Kidney (tissue), 13 donors: ENCODE measurements at regions not wholly inside any gene's neighbourhood (a gene's known extent, or its start where the extent isn't known, plus 50 kb on each side); places are given as distances from the start of the nearest gene placed in this dataset.

Source experiments
- DNase-seq, 5 donors: peaks; one replicate each; pipeline ENCODE4 v3.0.0-alpha.2; 2013 to 2020
- FAIRE-seq: peaks from 2 replicates; lab custom pipeline; 2012; peaks lifted over from hg19 to GRCh38; lab: Jason Lieb, UNC
- H3K27ac ChIP-seq, 2 donors: one replicate each; pipeline ENCODE4 v1.7.0; 2013; ENCODE audit warnings: low read depth in 2 of 2, low read length in 2 of 2, inconsistent platforms in 1 of 2
- H3K27me3 ChIP-seq: one replicate; pipeline ENCODE4 v1.7.1; 2013; ENCODE audit warnings: low read length, inconsistent platforms; ENCODE audit not compliant: control insufficient read depth, insufficient read depth
- H3K36me3 ChIP-seq, 3 donors: one replicate each; pipeline versions ENCODE4 v1.7.0 to v1.7.1; 2013; ENCODE audit warnings: low read length in 3 of 3, control low read depth in 1 of 3, inconsistent platforms in 1 of 3; ENCODE audit not compliant: insufficient read depth in 3 of 3, control insufficient read depth in 2 of 3
- H3K4me1 ChIP-seq, 3 donors: one replicate each; pipeline versions ENCODE4 v1.7.0 to v1.7.1; 2013; ENCODE audit warnings: low read length in 3 of 3, inconsistent platforms in 1 of 3, low read depth in 1 of 3; ENCODE audit not compliant: control insufficient read depth in 2 of 3, insufficient read depth in 2 of 3
- H3K4me3 ChIP-seq, 3 donors: one replicate each; pipeline versions ENCODE4 v1.7.0 to v1.8.1; 2013; ENCODE audit warnings: low read length in 3 of 3, control low read depth in 1 of 3, inconsistent platforms in 1 of 3
- H3K9ac ChIP-seq, 3 donors: one replicate each; pipeline versions ENCODE4 v1.7.0 to v1.7.1; 2013; ENCODE audit warnings: low read length in 3 of 3, control low read depth in 1 of 3, inconsistent platforms in 1 of 3
- H3K9me3 ChIP-seq, 3 donors: one replicate each; pipeline versions ENCODE4 v1.7.0 to v1.7.1; 2013; ENCODE audit warnings: low read length in 3 of 3, control low read depth in 1 of 3, inconsistent platforms in 1 of 3; ENCODE audit not compliant: control insufficient read depth in 2 of 3, insufficient read depth in 1 of 3
- intact Hi-C: fragments of 100-400 bp; cut with DNase I; formaldehyde crosslinking; loops from one replicate; pipeline ENCODE4 v1.11.1; 2022
- TF ChIP-seq, protein P1 (sequence below): IDR thresholded peaks from 3 replicates; pipeline ENCODE4 v1.5.1; 2012; ENCODE audit warnings: mild to moderate bottlenecking, moderate library complexity, borderline replicate concordance; ENCODE audit not compliant: insufficient read depth; ENCODE audit errors: extremely low read depth
- donor health status: control.
- donor health status: control.
- donor health status: control.
- donor health status: control.
- donor health status: control.
- donor health status: DM: yes; HTN: yes; CAD: no.
- donor health status: Normal renal cell carcinoma (clear cell type).

DNA sequence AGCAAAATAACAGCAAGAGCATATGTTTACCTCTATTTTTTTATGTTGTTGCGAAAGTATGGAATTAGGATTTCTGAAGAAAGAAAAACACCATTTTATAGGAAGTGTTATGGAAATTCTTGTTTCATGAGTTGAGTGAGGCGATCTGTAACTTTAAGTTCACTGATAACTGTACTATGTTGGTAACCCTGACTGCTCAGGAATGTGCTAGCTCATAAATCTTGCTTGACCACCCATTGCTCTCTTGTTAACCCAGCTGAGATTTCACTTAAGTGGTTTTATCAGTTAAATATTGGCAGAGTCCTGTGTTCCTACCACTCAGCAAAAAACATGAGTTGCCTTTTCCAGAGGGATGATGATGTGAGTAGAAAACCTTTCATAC, 91.1 kb upstream of the STARD4 start:
- Histone ChIP-seq H3K4me1 (peaks cover 4 to 9% (median 9%) of the 10 kb centered on the region in 3 donors), H3K36me3 (no peaks in the 10 kb centered on the region), H3K9ac (no peak overlapping the region), H3K27ac (peak overlapping the region in 1 of 2 donors; percentile 33), H3K9me3 (no peaks in the 10 kb centered on the region), H3K4me3 (no peak overlapping the region), H3K27me3 (no peaks in the 10 kb centered on the region)
- intact Hi-C loops = no loop called here
- TF ChIP-seq, protein P1, sequence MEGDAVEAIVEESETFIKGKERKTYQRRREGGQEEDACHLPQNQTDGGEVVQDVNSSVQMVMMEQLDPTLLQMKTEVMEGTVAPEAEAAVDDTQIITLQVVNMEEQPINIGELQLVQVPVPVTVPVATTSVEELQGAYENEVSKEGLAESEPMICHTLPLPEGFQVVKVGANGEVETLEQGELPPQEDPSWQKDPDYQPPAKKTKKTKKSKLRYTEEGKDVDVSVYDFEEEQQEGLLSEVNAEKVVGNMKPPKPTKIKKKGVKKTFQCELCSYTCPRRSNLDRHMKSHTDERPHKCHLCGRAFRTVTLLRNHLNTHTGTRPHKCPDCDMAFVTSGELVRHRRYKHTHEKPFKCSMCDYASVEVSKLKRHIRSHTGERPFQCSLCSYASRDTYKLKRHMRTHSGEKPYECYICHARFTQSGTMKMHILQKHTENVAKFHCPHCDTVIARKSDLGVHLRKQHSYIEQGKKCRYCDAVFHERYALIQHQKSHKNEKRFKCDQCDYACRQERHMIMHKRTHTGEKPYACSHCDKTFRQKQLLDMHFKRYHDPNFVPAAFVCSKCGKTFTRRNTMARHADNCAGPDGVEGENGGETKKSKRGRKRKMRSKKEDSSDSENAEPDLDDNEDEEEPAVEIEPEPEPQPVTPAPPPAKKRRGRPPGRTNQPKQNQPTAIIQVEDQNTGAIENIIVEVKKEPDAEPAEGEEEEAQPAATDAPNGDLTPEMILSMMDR = no peak
- DNase-seq = peak in 3 of 5 donors; percentile 42 to 85 (median 85)
- no peak for FAIRE-seq

DNA sequence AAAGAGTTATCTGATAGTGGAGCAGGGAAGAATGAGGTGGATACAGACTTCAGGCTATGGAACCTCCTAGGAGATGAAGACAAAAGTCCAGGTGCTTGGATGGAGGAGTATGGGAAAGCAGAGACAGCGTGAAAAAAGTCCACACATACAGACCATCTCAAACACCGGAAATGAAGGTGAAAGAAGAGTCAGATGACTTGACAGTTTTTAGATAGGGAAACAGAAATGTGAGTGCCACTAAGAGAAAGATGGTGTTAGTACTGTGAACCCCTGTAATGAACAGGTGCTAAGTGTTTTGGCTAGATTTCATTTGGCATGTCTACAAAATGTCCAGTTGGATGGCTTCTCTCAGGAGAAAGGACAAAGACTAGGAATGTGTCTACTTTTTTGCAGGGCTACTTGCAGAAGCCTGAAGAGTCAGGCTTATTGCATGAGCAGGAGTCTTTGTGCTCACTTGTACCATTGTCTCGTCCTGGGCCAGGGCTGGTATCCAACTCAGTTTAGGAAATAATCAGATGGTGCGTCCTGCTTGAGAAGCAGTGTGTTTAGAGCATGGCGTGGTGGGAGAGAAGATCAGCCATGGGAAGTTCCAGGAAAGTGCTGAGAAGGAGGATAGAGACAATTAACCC, 90.6 kb upstream of the STARD4 start:
- no peaks in the 10 kb centered on the region for H3K27me3 ChIP-seq
- no peak for FAIRE-seq
- TF ChIP-seq, protein P1 = no peak
- no peak overlapping the region for H3K9ac ChIP-seq
- no peaks in the 10 kb centered on the region for H3K36me3 ChIP-seq
- peak overlapping the region in 1 of 2 donors; percentile 33 for H3K27ac ChIP-seq
- DNase-seq = peak in 1 of 5 donors; percentile 12
- intact Hi-C loops = no loop called here
- peaks cover 4 to 9% (median 9%) of the 10 kb centered on the region in 3 donors for H3K4me1 ChIP-seq
- H3K9me3 ChIP-seq = no peaks in the 10 kb centered on the region
- H3K4me3 ChIP-seq = no peak overlapping the region

DNA sequence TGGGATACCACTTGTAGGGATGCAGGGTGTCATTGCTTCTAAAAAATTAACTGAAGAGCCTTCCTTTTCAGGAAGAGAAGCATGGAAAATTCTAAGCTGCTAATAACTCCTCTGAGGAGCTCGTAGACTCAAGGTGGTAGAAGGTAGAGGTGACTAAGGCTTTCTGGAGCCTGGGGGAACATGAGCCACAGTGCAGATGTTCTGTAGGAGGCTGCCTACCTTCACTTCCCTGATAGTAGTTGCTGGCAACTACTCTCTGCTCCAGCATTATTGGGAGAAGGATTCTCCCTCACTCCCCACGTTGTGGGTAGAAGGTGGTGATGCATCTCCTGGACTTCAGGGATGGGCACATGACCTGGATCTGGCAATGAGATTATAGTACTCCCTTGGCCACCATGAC, 86.7 kb upstream of the STARD4 start:
- FAIRE-seq (no peak), DNase-seq (no peak)
- intact Hi-C loops = no loop called here
- TF ChIP-seq, protein P1 = no peak
- Histone ChIP-seq H3K27ac (no peak overlapping the region), H3K9me3 (no peaks in the 10 kb centered on the region), H3K27me3 (no peaks in the 10 kb centered on the region), H3K4me3 (no peak overlapping the region), H3K4me1 (peaks cover 4 to 9% (median 5%) of the 10 kb centered on the region in 3 donors), H3K36me3 (no peaks in the 10 kb centered on the region), H3K9ac (no peak overlapping the region)

DNA sequence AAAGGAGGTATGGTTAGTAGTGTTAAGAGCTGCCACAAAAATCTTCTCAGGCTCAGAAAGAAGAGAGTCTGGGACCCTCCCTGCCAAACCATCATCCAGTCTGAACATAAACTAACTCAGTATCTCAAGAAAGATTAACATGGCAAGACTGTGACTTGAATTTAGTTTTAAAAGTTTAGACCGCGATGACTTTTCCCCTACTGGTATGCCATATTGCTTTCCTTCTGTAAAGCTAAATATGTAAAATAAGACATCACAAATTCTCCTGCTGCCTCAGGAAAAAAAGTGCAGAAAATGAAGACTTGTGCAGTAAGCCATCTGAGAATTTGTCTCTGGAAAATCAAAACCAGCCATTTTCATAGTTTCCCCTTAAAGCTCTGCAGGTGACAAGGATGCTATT, 85.2 kb upstream of the STARD4 start:
- Histone ChIP-seq H3K27ac (no peak overlapping the region), H3K36me3 (no peaks in the 10 kb centered on the region), H3K4me3 (no peak overlapping the region), H3K9ac (no peak overlapping the region), H3K4me1 (no peaks in the 10 kb centered on the region), H3K27me3 (no peaks in the 10 kb centered on the region), H3K9me3 (no peaks in the 10 kb centered on the region)
- DNase-seq (no peak), FAIRE-seq (no peak)
- intact Hi-C loops = no loop called here
- TF ChIP-seq, protein P1 = no peak
